Natural killer cell (primary cell): ENCODE measurements at regions not wholly inside any gene's neighbourhood (a gene's known extent, or its start where the extent isn't known, plus 50 kb on each side); places are given as distances from the start of the nearest gene placed in this dataset.

Experiments
- ATAC-seq, 3 donors: fragments of 150-1000 bp in 2 of 3; fragments of 200-7000 bp in 1 of 3; cut with Tn5 transposase; 1 replicate in 1 of 3; 2 replicates in 2 of 3; pipeline ENCODE4 v1.10.0; 2021; ENCODE audit warnings: mild to moderate bottlenecking in 2 of 3, moderate library complexity in 2 of 3
- DNase-seq, 2 donors: peaks; one replicate each; pipeline versions ENCODE4 v3.0.0 to v3.0.0-alpha.2; 2013 to 2021; ENCODE audit warnings: mixed read lengths in 1 of 2
- H3K27ac ChIP-seq: one replicate; pipeline ENCODE4 v1.5.1; 2013; ENCODE audit warnings: mild to moderate bottlenecking, low read length
- H3K27me3 ChIP-seq: one replicate; pipeline ENCODE4 v1.6.1; 2013; ENCODE audit warnings: low read length; ENCODE audit not compliant: control insufficient read depth, insufficient read depth
- H3K36me3 ChIP-seq: one replicate; pipeline ENCODE4 v1.6.1; 2013; ENCODE audit warnings: low read length; ENCODE audit not compliant: control insufficient read depth, insufficient read depth
- H3K4me1 ChIP-seq: one replicate; pipeline ENCODE4 v1.6.1; 2013; ENCODE audit warnings: low read length; ENCODE audit not compliant: control insufficient read depth, insufficient read depth
- H3K4me3 ChIP-seq: one replicate; pipeline ENCODE4 v1.5.1; 2013; ENCODE audit warnings: low read length
- H3K9me3 ChIP-seq: one replicate; pipeline ENCODE4 v1.6.1; 2013; ENCODE audit warnings: low read length; ENCODE audit not compliant: control insufficient read depth, insufficient read depth
- H3K27ac Mint-ChIP-seq, 2 donors: one replicate each; pipeline ENCODE4 v1.8.0; 2022; ENCODE audit warnings: mild to moderate bottlenecking in 2 of 2, mixed read lengths in 2 of 2, moderate library complexity in 1 of 2
- H3K27me3 Mint-ChIP-seq, 2 donors: one replicate each; pipeline ENCODE4 v1.8.0; 2022; ENCODE audit warnings: low read depth in 2 of 2, mixed read lengths in 2 of 2
- H3K36me3 Mint-ChIP-seq: one replicate; pipeline ENCODE4 v1.8.0; 2022; ENCODE audit warnings: mixed read lengths
- H3K4me1 Mint-ChIP-seq, 2 donors: one replicate each; pipeline ENCODE4 v1.8.0; 2022; ENCODE audit warnings: mixed read lengths in 2 of 2
- H3K4me3 Mint-ChIP-seq: one replicate; pipeline ENCODE4 v1.8.0; 2022; ENCODE audit warnings: mild to moderate bottlenecking, moderate library complexity, mixed read lengths
- H3K9me3 Mint-ChIP-seq, 2 donors: one replicate each; pipeline ENCODE4 v1.8.0; 2022; ENCODE audit warnings: mixed read lengths in 2 of 2
- WGBS: methylation state at CpG from one replicate; pipeline ENCODE4 v1.1.7; 2013; ENCODE audit warnings: missing lambda C conversion rate; ENCODE audit not compliant: insufficient coverage; 5-methylcytosine and 5-hydroxymethylcytosine counted together
- intact Hi-C: fragments of 100-400 bp; cut with micrococcal nuclease; formaldehyde crosslinking; loops from one replicate; pipeline ENCODE4 v1.14.2; 2022
- TF ChIP-seq, protein P1 (sequence below): fragments of 200-600 bp; IDR thresholded peaks from one replicate; pipeline ENCODE4 v1.8.0; 2022; ENCODE audit warnings: antibody characterized with exemption

DNA sequence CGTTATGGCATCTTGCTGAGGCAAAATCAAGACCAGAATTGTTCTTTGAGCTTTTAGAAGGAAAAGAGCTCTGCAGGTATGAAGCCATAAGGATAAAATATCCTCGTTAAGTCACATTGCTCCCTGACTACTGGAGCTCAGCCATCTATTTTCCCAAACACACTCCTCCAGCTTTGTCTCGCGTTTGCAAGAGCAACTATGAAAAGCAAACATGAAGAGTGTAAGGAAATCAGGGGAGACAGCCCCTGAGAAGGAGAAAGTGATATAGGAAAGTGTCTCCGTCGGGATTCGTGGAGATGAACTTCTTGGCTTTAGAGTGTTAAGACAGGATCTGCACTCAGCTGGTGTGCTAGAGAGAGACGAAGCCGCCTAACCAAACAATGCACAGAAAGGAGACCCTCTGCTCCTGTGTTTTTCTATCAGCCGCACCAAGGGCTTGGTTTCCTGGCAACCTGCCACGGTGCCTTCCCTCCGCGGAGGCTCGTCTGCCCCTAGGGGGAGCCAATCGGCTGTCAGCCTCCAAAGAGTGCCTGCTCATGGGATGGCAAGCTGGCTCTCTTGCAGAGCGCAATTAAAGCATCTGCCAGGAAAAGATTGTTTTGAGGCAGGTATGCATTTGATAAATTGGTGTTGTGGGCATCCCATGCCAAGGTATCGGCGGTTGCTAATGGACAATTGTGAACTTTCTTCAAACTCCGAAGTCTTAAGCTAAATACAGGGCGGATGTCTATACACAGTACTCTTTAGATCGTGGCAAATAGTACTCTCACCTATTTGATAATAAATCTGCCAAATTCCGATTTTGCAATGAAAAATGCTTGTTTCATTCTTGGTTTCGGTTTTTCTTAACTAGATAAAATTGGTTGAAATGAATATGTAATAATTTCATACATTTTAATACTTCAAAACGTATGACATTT is 603.2 kb downstream of the RNF144B start:
- intact Hi-C loops: no loop called here
- Histone ChIP-seq H3K9me3 (no peaks in the 10 kb centered on the region), H3K27me3 (no peaks in the 10 kb centered on the region), H3K4me3 (no peak overlapping the region), H3K36me3 (no peaks in the 10 kb centered on the region), H3K27ac (no peak overlapping the region), H3K4me1 (no peaks in the 10 kb centered on the region)
- DNase-seq: peak in 1 of 2 donors; percentile 9
- TF ChIP-seq, protein P1, sequence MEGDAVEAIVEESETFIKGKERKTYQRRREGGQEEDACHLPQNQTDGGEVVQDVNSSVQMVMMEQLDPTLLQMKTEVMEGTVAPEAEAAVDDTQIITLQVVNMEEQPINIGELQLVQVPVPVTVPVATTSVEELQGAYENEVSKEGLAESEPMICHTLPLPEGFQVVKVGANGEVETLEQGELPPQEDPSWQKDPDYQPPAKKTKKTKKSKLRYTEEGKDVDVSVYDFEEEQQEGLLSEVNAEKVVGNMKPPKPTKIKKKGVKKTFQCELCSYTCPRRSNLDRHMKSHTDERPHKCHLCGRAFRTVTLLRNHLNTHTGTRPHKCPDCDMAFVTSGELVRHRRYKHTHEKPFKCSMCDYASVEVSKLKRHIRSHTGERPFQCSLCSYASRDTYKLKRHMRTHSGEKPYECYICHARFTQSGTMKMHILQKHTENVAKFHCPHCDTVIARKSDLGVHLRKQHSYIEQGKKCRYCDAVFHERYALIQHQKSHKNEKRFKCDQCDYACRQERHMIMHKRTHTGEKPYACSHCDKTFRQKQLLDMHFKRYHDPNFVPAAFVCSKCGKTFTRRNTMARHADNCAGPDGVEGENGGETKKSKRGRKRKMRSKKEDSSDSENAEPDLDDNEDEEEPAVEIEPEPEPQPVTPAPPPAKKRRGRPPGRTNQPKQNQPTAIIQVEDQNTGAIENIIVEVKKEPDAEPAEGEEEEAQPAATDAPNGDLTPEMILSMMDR: no peak
- Mint-ChIP-seq H3K36me3 (no peaks in the 10 kb centered on the region), H3K4me1 (no peaks in the 10 kb centered on the region), H3K27me3 (peaks cover 0 to 2% of the 10 kb centered on the region in 2 donors), H3K9me3 (peaks cover 2 to 5% of the 10 kb centered on the region in 2 donors), H3K27ac (no peak overlapping the region), H3K4me3 (no peak overlapping the region)
- ATAC-seq: no peak
- 37% methylated on average over 21 of the region's 24 CpGs for WGBS

DNA sequence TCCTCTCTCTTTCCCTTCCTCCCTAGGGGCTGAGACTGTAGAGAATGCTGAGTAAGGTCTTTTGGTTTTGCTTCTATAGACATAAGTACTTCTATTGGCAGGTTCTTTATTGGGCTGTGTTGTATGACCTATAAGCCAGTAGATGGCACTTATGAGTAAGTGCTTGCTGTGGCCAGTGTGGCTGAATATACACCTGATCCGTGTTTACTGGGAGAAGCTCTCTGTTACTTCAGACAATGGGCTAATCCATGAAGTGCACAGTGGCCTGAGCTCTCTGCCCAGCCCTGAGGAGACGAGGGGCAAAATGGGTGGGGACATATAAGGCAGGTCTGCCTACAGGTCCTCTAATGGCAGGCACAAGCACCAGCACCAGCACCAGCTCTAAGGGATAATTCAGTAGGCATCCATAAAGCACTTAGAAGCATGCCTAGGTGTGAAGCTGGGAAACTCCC is 610.3 kb downstream of the RNF144B start:
- Histone ChIP-seq H3K27me3 (peaks cover 2% of the 10 kb centered on the region), H3K4me3 (no peak overlapping the region), H3K4me1 (no peaks in the 10 kb centered on the region), H3K27ac (no peak overlapping the region), H3K9me3 (no peaks in the 10 kb centered on the region), H3K36me3 (no peaks in the 10 kb centered on the region)
- TF ChIP-seq, protein P1: peak; percentile 11
- no peak overlapping the region for H3K4me3 Mint-ChIP-seq
- ATAC-seq: no peak
- DNase-seq: no peak
- 39% methylated on average over 2 of the region's 2 CpGs for WGBS
- H3K27me3 Mint-ChIP-seq: no peaks in the 10 kb centered on the region
- peaks cover 6 to 8% of the 10 kb centered on the region in 2 donors for H3K9me3 Mint-ChIP-seq
- intact Hi-C loops: no loop called here
- H3K36me3 Mint-ChIP-seq: no peaks in the 10 kb centered on the region
- H3K4me1 Mint-ChIP-seq: no peaks in the 10 kb centered on the region
- H3K27ac Mint-ChIP-seq: no peak overlapping the region

DNA sequence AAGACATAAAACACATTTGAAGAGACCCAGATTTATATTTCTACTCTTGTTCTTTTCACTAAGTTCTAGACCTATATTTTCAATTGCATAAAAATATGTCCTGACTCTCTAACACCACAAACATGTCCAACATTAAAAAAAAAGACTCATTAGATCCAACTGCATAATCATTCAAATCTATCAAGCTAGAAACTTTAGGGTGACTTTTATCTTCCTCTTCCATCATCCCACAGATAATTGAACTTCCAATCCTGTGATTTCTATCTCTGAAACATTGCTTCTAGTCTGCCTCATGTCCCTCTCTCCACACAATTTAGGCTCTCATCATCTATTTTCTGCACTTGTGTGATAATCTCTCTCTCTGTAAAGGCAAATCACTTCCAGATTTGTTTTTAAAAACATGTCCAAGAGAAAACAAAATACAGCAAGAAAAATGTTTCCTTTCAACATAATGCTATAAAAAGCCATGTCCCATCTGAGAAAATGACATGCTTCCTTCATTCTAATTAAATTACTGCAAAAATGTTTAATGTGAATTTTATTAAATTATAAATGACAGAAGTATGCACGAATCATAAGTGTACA is 615.9 kb downstream of the RNF144B start:
- 67% methylated on average over 1 of the region's 1 CpG for WGBS
- H3K9me3 ChIP-seq: no peaks in the 10 kb centered on the region
- no peaks in the 10 kb centered on the region for H3K4me1 ChIP-seq
- Mint-ChIP-seq H3K27ac (no peak overlapping the region), H3K36me3 (no peaks in the 10 kb centered on the region), H3K27me3 (no peaks in the 10 kb centered on the region), H3K9me3 (peaks cover 0 to 4% of the 10 kb centered on the region in 2 donors), H3K4me3 (no peak overlapping the region), H3K4me1 (no peaks in the 10 kb centered on the region)
- TF ChIP-seq, protein P1: no peak
- no peak overlapping the region for H3K4me3 ChIP-seq
- no peaks in the 10 kb centered on the region for H3K36me3 ChIP-seq
- no peak overlapping the region for H3K27ac ChIP-seq
- no peak for ATAC-seq
- intact Hi-C loops: no loop called here
- no peak for DNase-seq
- H3K27me3 ChIP-seq: peaks cover 2% of the 10 kb centered on the region
